PC-9 (cell line): ENCODE measurements at regions not wholly inside any gene's neighbourhood (a gene's known extent, or its start where the extent isn't known, plus 50 kb on each side); places are given as distances from the start of the nearest gene placed in this dataset.
A peak's percentile ranks its signal among the peaks of the same experiment; 100 is the strongest.

Experiments used
- BruUV-seq: library from RNA; stranded (reverse); fragments of 400-500 nt; replicated peaks from 2 replicates; lab custom pipeline; 2021; lab: Mats Ljungman, UMichigan
- CTCF ChIA-PET: fragments of 300-600 bp; sonication (Branson Sonifier 250); formaldehyde crosslinking; loops from one replicate; lab custom pipeline; 2022; ENCODE audit warnings: antibody characterized with exemption; lab: Charles Lee
- POLR2A ChIA-PET: fragments of 300-600 bp; sonication (Branson Sonifier 250); formaldehyde crosslinking; loops from one replicate; lab custom pipeline; 2022; ENCODE audit warnings: antibody characterized with exemption; ENCODE audit not compliant: unreplicated experiment; lab: Charles Lee
- DNase-seq, 2 experiments: peaks; one replicate each; pipeline versions ENCODE4 v3.0.0 to v3.0.0-alpha.2; 2015 to 2022; ENCODE audit warnings: mixed read lengths in 1 of 2
- H2AFZ ChIP-seq: fragments of 200-600 bp; sonication (generic); 2 replicates; pipeline ENCODE4 v1.8.1; 2017; ENCODE audit warnings: antibody characterized with exemption
- H3F3A ChIP-seq: fragments of 200-600 bp; sonication (generic); 2 replicates; pipeline ENCODE4 v1.8.1; 2017; ENCODE audit warnings: antibody characterized with exemption, mild to moderate bottlenecking, low read depth; ENCODE audit not compliant: insufficient read depth
- H3K27ac ChIP-seq: fragments of 200-600 bp; sonication (generic); 2 replicates; pipeline ENCODE4 v1.6.1; 2016; ENCODE audit warnings: mixed run types
- H3K27me3 ChIP-seq: fragments of 200-600 bp; sonication (generic); 2 replicates; pipeline ENCODE4 v1.6.1; 2016; ENCODE audit warnings: low read depth, mixed run types; ENCODE audit not compliant: insufficient read depth
- H3K36me3 ChIP-seq: fragments of 200-600 bp; sonication (generic); 2 replicates; pipeline ENCODE4 v1.6.1; 2016; ENCODE audit warnings: low read depth, mixed run types
- H3K4me1 ChIP-seq: fragments of 200-600 bp; sonication (generic); replicated peaks from 2 replicates; pipeline ENCODE4 v1.6.1; 2016; ENCODE audit warnings: mixed run types; ENCODE audit not compliant: insufficient read depth
- H3K4me2 ChIP-seq: fragments of 200-600 bp; sonication (generic); 2 replicates; pipeline ENCODE4 v1.6.1; 2017; ENCODE audit warnings: mixed run types
- H3K4me3 ChIP-seq: fragments of 200-600 bp; sonication (generic); 2 replicates; pipeline ENCODE4 v1.6.1; 2016; ENCODE audit warnings: mixed run types
- H3K79me2 ChIP-seq: fragments of 200-600 bp; sonication (generic); 2 replicates; pipeline ENCODE4 v1.6.1; 2017; ENCODE audit warnings: low read depth, mixed run types
- H3K9me2 ChIP-seq: fragments of 200-600 bp; sonication (generic); 2 replicates; pipeline ENCODE4 v1.8.1; 2017; ENCODE audit warnings: mild to moderate bottlenecking; ENCODE audit not compliant: insufficient read depth
- H3K9me3 ChIP-seq: fragments of 200-600 bp; sonication (generic); 2 replicates; pipeline ENCODE4 v1.8.1; 2016; ENCODE audit warnings: low read depth; ENCODE audit not compliant: insufficient read depth
- H4K20me1 ChIP-seq: fragments of 200-600 bp; sonication (generic); 2 replicates; pipeline ENCODE4 v1.8.1; 2017; ENCODE audit not compliant: insufficient read depth
- EZH2 ChIP-seq: fragments of 200-600 bp; sonication (generic); IDR thresholded peaks from 2 replicates; pipeline ENCODE4 v1.8.0; 2017; ENCODE audit warnings: antibody characterized with exemption, low read depth
- intact Hi-C: fragments of 100-400 bp; cut with micrococcal nuclease; formaldehyde crosslinking; loops from one replicate; pipeline ENCODE4 v1.10.0; 2022; ENCODE audit not compliant: unreplicated experiment
- TF ChIP-seq, protein P1 (sequence below): fragments of 200-600 bp; sonication (generic); conservative IDR thresholded peaks from 2 replicates; pipeline ENCODE4 v1.6.1; 2017; ENCODE audit warnings: mixed run types, antibody characterized with exemption, mild to moderate bottlenecking, moderate library complexity

GRCh38 chr18:2168022-2168421 lies 403.3 kb downstream of the METTL4 start:
- peaks cover 29% of the 10 kb centered on the region for H3K4me1 ChIP-seq
- H3K79me2 ChIP-seq = no peaks in the 10 kb centered on the region
- no peak overlapping the region for H3K27ac ChIP-seq
- no TSS peak for BruUV-seq
- H3K4me2 ChIP-seq = no peak overlapping the region
- H4K20me1 ChIP-seq = no peaks in the 10 kb centered on the region
- intact Hi-C loops = loop anchor here (1.0 kb wide), 2 partner anchors 57 to 135 kb away; no protein-coding TSS in a partner anchor
- H2AFZ ChIP-seq = no peak overlapping the region
- H3K36me3 ChIP-seq = no peaks in the 10 kb centered on the region
- H3F3A ChIP-seq = peaks cover 15% of the 10 kb centered on the region; the same call in 1 of the 2 replicates
- no peak overlapping the region for H3K4me3 ChIP-seq
- no peaks in the 10 kb centered on the region for H3K27me3 ChIP-seq
- DNase-seq = peak in 1 of 2 experiments; percentile 61
- no peaks in the 10 kb centered on the region for H3K9me2 ChIP-seq
- ChIA-PET CTCF (no interaction called here), POLR2A (no interaction called here)
- no peaks in the 10 kb centered on the region; the same call in none of the 2 replicates for H3K9me3 ChIP-seq
- TF ChIP-seq, protein P1, sequence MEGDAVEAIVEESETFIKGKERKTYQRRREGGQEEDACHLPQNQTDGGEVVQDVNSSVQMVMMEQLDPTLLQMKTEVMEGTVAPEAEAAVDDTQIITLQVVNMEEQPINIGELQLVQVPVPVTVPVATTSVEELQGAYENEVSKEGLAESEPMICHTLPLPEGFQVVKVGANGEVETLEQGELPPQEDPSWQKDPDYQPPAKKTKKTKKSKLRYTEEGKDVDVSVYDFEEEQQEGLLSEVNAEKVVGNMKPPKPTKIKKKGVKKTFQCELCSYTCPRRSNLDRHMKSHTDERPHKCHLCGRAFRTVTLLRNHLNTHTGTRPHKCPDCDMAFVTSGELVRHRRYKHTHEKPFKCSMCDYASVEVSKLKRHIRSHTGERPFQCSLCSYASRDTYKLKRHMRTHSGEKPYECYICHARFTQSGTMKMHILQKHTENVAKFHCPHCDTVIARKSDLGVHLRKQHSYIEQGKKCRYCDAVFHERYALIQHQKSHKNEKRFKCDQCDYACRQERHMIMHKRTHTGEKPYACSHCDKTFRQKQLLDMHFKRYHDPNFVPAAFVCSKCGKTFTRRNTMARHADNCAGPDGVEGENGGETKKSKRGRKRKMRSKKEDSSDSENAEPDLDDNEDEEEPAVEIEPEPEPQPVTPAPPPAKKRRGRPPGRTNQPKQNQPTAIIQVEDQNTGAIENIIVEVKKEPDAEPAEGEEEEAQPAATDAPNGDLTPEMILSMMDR = no peak
- TF ChIP-seq EZH2 = no peak

GRCh38 chr18:2169656-2170055 lies 401.6 kb downstream of the METTL4 start:
- peaks cover 15% of the 10 kb centered on the region; the same call in 1 of the 2 replicates for H3F3A ChIP-seq
- H3K27ac ChIP-seq = no peak overlapping the region
- no peak overlapping the region for H3K4me2 ChIP-seq
- no peak overlapping the region for H2AFZ ChIP-seq
- no peak overlapping the region for H3K4me3 ChIP-seq
- no peak for DNase-seq
- TF ChIP-seq, protein P1 = no peak
- TF ChIP-seq EZH2 = no peak
- CTCF ChIA-PET = interaction anchor here (0.6 kb wide), 1 partner anchor 239 kb away, joined by 3 read pairs; no protein-coding TSS in a partner anchor
- no peaks in the 10 kb centered on the region for H3K36me3 ChIP-seq
- H3K79me2 ChIP-seq = no peaks in the 10 kb centered on the region
- POLR2A ChIA-PET = no interaction called here
- peaks cover 35% of the 10 kb centered on the region for H3K4me1 ChIP-seq
- H4K20me1 ChIP-seq = no peaks in the 10 kb centered on the region
- peaks cover 4% of the 10 kb centered on the region for H3K9me3 ChIP-seq
- H3K9me2 ChIP-seq = no peaks in the 10 kb centered on the region
- BruUV-seq = no TSS peak
- H3K27me3 ChIP-seq = no peaks in the 10 kb centered on the region
- intact Hi-C loops = loop anchor here (5.0 kb wide), 1 partner anchor 373 kb away; no protein-coding TSS in a partner anchor

DNA sequence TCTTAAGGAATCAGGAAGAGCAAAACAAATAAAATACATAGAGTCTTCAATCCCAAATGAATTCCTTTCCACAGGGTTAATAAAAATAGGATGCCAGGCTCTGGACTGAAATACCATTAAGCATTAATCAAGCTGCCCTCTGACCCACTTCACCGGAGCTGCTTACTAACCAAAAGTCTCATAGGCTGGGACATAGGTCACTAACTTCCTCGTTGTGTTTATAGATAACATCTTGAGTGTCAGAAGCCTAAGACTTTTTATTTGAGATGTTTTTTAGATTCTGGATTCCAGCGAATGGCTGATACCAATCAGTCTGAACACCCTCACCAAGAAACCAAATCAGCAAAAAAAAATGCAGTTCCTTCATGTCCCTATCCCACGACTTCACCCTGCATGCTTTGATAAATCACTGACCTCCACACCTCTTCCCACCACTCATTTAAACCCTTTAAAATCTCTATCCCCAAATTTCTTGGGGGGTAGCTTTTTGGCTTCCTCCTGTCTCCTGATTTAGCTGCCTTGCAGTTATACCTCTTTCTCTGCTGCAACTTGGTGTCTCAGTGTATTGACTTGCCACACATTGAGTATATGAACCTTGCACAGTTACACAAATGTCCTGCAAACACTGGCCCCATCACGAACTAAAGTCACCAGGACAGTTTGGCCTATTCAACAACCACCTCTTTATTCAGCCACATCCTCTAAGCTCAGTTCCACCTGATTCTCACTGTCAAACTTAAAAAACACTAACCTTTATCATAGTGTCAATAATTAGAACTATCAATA lies 399.3 kb downstream of the METTL4 start:
- TF ChIP-seq EZH2 = no peak
- TF ChIP-seq, protein P1 = no peak
- H3K36me3 ChIP-seq = no peaks in the 10 kb centered on the region
- CTCF ChIA-PET = interaction anchor here (0.7 to 0.8 kb wide), 2 partner anchors 52 to 67 kb away, joined by 4 to 5 read pairs; no protein-coding TSS in a partner anchor
- peaks cover 4% of the 10 kb centered on the region for H3K9me3 ChIP-seq
- intact Hi-C loops = loop anchor here (2.0 to 5.0 kb wide), 4 partner anchors 51 to 370 kb away; no protein-coding TSS in a partner anchor
- H3K4me3 ChIP-seq = no peak overlapping the region
- peaks cover 15% of the 10 kb centered on the region; the same call in 1 of the 2 replicates for H3F3A ChIP-seq
- peak overlapping the region; percentile 30; the same call in 1 of the 2 replicates for H3K4me2 ChIP-seq
- DNase-seq = peak; percentile 51 to 52
- no peaks in the 10 kb centered on the region for H3K79me2 ChIP-seq
- H4K20me1 ChIP-seq = no peaks in the 10 kb centered on the region
- no peaks in the 10 kb centered on the region for H3K9me2 ChIP-seq
- POLR2A ChIA-PET = interaction anchor here (0.6 kb wide), 1 partner anchor 271 kb away, joined by 5 read pairs; no protein-coding TSS in a partner anchor
- 0 out of 2 replicates have a peak overlapping the region, but pooled peaks have one; percentile 23 for H2AFZ ChIP-seq
- H3K4me1 ChIP-seq = peaks cover 35% of the 10 kb centered on the region
- H3K27me3 ChIP-seq = no peaks in the 10 kb centered on the region
- BruUV-seq = no TSS peak
- no peak overlapping the region for H3K27ac ChIP-seq
